HG02642 (cell line): ENCODE measurements at regions not wholly inside any gene's neighbourhood (a gene's known extent, or its start where the extent isn't known, plus 50 kb on each side); places are given as distances from the start of the nearest gene placed in this dataset.
"Not testable (repeated sequence)": the region's sequence is repeated elsewhere in the genome, so short reads cannot be mapped to it uniquely, and the experiment has no call there.

Source experiments
- ATAC-seq: cut with Tn5 transposase; IDR thresholded peaks from one replicate; pipeline ENCODE4 v1.9.1; 2021; ENCODE audit warnings: mild to moderate bottlenecking; ENCODE audit not compliant: unreplicated experiment, poor library complexity

GRCh38 chr17:77805970-77806369 lies 152.5 kb upstream of the TNRC6C start:
- not testable (repeated sequence) for ATAC-seq

- no peak for ATAC-seq
Measured at GRCh38 chr17:77807051-77807745, 151.3 kb upstream of the TNRC6C start.

GRCh38 chr17:77807746-77808441 lies 150.6 kb upstream of the TNRC6C start:
- no peak for ATAC-seq

- ATAC-seq, result no peak
Measured at GRCh38 chr17:77808686-77809425, 149.6 kb upstream of the TNRC6C start.

- no peak for ATAC-seq
Measured at GRCh38 chr17:77809814-77810213, 148.7 kb upstream of the TNRC6C start.

- no peak for ATAC-seq
Measured at GRCh38 chr17:77810536-77810935, 148.0 kb upstream of the TNRC6C start.

GRCh38 chr17:77811521-77811920 lies 147.0 kb upstream of the TNRC6C start:
- ATAC-seq, result no peak

GRCh38 chr17:77814091-77814772 lies 144.3 kb upstream of the TNRC6C start:
- ATAC-seq, result no peak

- ATAC-seq, result no peak
Measured at GRCh38 chr17:77815127-77815905, 143.2 kb upstream of the TNRC6C start.

GRCh38 chr17:77817953-77818352 lies 140.6 kb upstream of the TNRC6C start:
- ATAC-seq, result no peak

GRCh38 chr17:77819497-77819896 lies 139.0 kb upstream of the TNRC6C start:
- ATAC-seq, result no peak

- ATAC-seq, result no peak
Measured at GRCh38 chr17:77821114-77821513, 137.4 kb upstream of the TNRC6C start.

GRCh38 chr17:77822302-77823030 lies 136.0 kb upstream of the TNRC6C start:
- ATAC-seq, result no peak

GRCh38 chr17:77824102-77824779 lies 134.3 kb upstream of the TNRC6C start:
- ATAC-seq, result no peak

GRCh38 chr17:77824780-77825280 lies 133.7 kb upstream of the TNRC6C start:
- ATAC-seq, result no peak

GRCh38 chr17:77825621-77826020 lies 132.9 kb upstream of the TNRC6C start:
- ATAC-seq, result no peak

GRCh38 chr17:77826132-77826873 lies 132.2 kb upstream of the TNRC6C start:
- no peak for ATAC-seq

GRCh38 chr17:77827039-77827438 lies 131.5 kb upstream of the TNRC6C start:
- ATAC-seq, result no peak
